GM12864 (cell line): ENCODE measurements at regions not wholly inside any gene's neighbourhood (a gene's known extent, or its start where the extent isn't known, plus 50 kb on each side); places are given as distances from the start of the nearest gene placed in this dataset.

Experiments
- DNase-seq: peaks from one replicate; pipeline ENCODE4 v3.0.0-alpha.2; 2011; ENCODE audit warnings: low read depth
- H3K4me3 ChIP-seq: 2 replicates; pipeline ENCODE4 v1.5.1; 2011; ENCODE audit warnings: mild to moderate bottlenecking, low read depth, low read length, control low read depth
- CTCF ChIP-seq: IDR thresholded peaks from 2 replicates; pipeline ENCODE4 v1.5.1; 2011; ENCODE audit warnings: low read depth, mild to moderate bottlenecking, moderate library complexity, low read length, control low read depth, inconsistent platforms; ENCODE audit errors: missing control alignments

- no peak for TF ChIP-seq CTCF
Observed at GRCh38 chr7:125112850-125113249, 183.2 kb upstream of the POT1 start.

GRCh38 chr7:125099519-125099918 is 169.9 kb upstream of the POT1 start:
- TF ChIP-seq CTCF: no peak
- DNase-seq: no peak
- H3K4me3 ChIP-seq: no peak overlapping the region

More at GRCh38 chr7:125112850-125113249, 183.2 kb upstream of the POT1 start:
- H3K4me3 ChIP-seq: no peak overlapping the region
- DNase-seq: no peak

- no peak for DNase-seq
- no peak overlapping the region for H3K4me3 ChIP-seq
- no peak for TF ChIP-seq CTCF
Observed at GRCh38 chr7:125098377-125098970, 168.8 kb upstream of the POT1 start.

GRCh38 chr7:125090596-125090995 is 161.0 kb upstream of the POT1 start:
- no peak for TF ChIP-seq CTCF
- no peak for DNase-seq
- H3K4me3 ChIP-seq: no peak overlapping the region

GRCh38 chr7:125089171-125089570 is 159.5 kb upstream of the POT1 start:
- TF ChIP-seq CTCF: no peak
- no peak overlapping the region for H3K4me3 ChIP-seq
- no peak for DNase-seq

GRCh38 chr7:125088555-125088954 is 158.9 kb upstream of the POT1 start:
- no peak for TF ChIP-seq CTCF
- no peak overlapping the region for H3K4me3 ChIP-seq

GRCh38 chr7:125085084-125085483 is 155.5 kb upstream of the POT1 start:
- H3K4me3 ChIP-seq: no peak overlapping the region
- TF ChIP-seq CTCF: no peak

More at GRCh38 chr7:125088555-125088954, 158.9 kb upstream of the POT1 start:
- DNase-seq: no peak

More at GRCh38 chr7:125085084-125085483, 155.5 kb upstream of the POT1 start:
- DNase-seq: no peak
